Dermis microvascular lymphatic vessel endothelial cell (primary cell): ENCODE measurements at regions not wholly inside any gene's neighbourhood (a gene's known extent, or its start where the extent isn't known, plus 50 kb on each side); places are given as distances from the start of the nearest gene placed in this dataset.
"Not testable (repeated sequence)": the region's sequence is repeated elsewhere in the genome, so short reads cannot be mapped to it uniquely, and the experiment has no call there.

Experiments
- DNase-seq, 2 donors: peaks; one replicate each; pipeline versions ENCODE4 v3.0.0 to v3.0.0-alpha.2; 2010; ENCODE audit warnings: low read depth in 2 of 2

DNA sequence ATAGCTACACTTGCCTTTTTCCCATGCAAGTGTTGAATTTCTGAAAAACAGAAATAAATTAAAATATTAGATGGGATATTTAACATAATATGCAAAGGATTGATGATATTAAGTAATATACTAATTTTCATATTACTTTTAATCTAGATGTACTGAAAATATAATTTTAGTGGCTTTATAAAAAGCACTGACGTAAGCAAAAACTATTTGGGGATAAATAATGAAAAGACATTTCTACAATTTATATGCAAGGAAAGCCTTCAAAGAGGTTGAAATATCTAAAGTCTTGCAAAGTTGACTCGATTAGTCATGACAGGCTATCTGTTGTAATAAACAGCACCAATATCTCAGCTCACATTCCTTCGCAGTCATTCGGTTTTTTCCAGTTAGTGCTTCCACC lies 94.9 kb upstream of the ABCB5 start:
- no peak for DNase-seq

DNA sequence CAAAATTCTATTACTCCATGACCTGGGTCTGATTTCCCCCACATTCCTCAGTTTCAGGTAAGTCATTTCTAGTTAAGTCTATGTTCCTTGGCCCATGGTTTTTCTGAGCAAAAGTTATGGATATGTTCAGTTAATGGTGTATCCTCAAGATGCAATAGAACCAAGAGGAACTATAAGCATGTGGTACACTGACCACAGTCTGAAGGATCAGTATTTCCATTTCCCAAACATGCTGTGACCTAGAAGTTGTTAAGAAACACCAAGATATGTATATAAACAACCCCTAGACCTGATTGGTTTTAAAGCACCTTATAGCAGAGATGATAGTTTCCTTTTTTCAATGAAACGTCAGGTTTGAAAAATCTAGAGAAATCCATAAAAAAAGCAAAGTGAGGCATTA lies 94.2 kb upstream of the ABCB5 start:
- no peak for DNase-seq

DNA sequence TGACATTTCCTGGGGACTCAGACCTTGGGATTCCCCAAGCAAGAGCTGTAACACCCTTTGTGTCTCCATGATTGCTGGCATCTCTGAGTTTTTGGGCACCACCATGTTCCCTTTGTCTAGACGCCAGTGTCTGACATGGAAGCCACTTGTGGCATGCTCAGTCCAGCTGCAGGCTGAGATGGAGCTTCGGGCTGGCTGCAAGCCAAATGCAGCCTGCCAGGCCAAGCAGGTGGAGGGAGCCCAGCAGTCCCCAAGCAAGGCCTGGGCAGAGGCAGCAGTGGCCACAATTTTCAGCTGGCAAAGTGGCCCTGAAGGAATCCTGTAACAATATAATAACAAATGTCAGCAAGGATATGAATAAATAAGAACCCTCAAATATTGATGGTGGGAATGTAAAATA lies 86.2 kb upstream of the ABCB5 start:
- no peak for DNase-seq

DNA sequence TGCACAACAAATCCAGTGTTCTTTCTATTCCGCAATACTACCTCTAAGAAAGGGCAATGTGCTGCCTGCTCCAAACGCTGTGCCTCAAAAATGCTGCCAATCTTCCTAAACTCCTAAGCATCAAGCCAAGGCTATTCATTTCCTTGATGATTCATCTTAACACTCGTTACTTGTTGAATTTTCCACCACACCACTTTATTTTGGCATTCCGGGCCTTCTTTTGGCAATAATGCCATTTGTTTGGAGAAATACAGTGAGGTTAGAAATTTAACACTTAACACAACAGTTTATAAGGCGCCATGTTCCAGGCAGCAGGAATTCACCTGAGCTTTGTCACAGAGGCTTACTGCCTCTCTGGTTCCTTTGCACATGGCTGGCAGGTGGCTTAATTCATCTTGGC lies 82.6 kb upstream of the ABCB5 start:
- peak in 1 of 2 donors; percentile 52 for DNase-seq

DNA sequence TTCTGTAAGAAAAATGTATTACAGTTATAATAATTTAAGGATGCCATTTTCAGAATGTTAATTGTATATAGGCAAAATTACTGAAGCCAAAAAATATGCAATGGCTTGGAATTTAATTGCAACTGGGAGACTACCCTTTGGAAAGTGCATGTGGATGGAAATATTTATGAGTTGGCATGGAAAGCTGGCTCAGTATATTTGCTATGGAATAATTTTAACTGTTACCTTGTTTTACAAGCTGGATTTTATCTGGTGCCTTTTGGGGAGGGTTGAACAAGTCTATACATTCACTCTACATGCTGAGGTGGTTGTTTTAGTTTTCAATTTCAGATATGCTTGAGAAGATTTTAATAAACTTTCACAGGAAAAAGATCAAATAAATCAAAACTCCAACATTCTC lies 80.9 kb upstream of the ABCB5 start:
- peak in 1 of 2 donors; percentile 20 for DNase-seq

DNA sequence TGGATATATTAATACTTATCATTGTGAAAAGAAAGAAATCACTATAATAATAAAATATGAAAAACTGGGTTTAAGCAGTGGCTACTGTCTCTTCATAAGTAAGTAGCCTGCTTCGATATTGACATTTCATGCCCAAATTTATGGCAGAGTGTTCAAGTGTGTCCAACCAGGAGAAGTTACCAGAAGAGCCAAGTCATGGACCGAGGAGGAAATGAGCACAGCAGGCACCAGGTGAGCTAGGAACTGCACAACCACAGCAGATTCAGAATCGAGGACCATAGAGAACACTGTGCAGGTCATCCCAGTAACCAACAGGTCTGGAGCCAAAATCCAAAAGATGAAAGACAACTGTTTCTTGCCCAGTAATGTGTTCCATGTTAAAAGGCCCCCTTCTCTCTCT lies 79.9 kb upstream of the ABCB5 start:
- no peak for DNase-seq

DNA sequence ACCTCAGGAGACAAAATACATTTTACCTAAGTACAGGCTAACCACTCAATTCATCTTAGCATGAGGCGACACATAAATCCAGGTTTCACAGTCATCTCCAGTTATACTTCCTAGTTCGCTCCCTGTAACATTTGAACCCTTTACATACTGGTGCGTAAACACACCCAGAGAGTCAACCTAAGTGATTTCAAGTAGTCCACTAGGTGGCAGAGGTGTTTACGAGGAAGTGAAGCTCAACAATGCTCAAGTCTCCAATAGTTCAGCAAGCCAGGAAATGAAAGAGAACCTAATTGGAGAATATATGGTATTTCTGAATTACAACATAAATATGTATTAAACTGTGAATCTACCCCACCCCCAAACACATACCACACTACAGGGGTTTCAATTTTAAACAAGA lies 76.3 kb upstream of the ABCB5 start:
- DNase-seq: peak in 1 of 2 donors; percentile 21

DNA sequence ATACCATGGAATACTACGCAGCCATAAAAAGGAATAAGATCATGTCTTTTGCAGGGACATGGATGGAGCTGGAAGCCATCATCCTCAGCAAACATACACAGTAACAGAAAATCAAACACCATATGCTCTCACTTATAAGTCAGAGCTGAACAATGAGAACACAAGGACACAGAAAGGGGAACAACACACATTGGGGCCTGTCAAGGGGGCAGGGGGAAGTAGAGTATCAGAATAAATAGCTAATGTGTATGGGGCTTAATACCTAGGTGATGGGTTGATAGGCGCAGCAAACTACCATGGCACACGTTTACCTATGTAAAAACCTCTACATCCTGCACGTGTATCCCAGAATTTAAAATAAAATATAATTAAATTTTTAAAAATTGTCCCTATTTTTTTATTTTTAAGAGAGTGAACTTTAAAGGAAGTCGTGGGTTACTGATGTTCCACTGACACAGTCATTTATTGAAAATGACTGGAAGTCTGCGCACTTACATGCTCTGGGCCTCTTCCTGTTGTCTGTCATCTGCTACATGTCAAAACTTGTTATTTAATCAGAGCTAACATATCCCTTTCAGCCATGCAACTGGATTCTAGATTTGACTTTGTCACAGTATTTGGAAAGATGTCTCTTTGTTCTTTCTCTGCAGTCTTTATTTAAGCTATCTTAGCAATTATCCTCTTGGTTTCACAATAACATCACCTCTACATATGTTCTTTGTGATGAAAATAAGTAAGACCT lies 73.7 kb upstream of the ABCB5 start:
- peak; percentile 57 to 78 for DNase-seq

DNA sequence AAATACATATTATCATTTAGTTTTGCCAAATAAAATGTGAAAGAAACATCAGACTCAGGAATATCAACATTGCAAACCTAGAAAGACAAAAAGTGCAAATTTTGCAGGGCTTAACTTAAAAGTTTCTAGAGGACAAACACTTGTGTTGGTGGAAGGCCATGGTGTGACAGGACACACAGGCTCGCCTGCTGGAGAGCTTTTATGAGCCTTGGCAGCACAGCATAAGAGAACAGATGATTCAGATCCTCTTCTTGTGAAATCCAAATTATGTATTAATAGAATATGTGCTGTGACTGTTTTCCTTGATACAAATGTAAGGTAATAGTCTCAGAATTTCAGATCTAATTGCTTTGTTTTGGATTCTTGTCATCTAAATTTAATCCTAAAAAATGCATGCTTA lies 72.9 kb upstream of the ABCB5 start:
- peak; percentile 72 to 81 for DNase-seq

DNA sequence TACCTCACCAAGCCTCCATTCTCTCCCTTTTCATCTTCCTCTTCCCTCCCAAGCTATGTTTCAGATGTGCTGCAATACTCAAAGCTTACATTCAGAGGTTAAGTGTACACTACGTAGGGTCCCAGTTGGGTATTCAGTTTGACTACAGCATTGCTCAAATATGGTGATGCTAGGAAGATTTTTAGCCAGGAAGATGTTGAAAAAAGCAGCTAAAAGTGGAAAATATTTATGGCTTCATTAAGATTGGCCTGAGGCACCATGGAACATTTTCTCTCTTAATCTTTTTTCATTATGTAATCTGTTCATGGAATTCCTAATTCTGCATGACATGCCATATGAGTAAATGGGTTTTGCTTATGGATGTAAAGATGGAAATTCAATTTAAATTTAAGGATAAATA lies 72.0 kb upstream of the ABCB5 start:
- no peak for DNase-seq

DNA sequence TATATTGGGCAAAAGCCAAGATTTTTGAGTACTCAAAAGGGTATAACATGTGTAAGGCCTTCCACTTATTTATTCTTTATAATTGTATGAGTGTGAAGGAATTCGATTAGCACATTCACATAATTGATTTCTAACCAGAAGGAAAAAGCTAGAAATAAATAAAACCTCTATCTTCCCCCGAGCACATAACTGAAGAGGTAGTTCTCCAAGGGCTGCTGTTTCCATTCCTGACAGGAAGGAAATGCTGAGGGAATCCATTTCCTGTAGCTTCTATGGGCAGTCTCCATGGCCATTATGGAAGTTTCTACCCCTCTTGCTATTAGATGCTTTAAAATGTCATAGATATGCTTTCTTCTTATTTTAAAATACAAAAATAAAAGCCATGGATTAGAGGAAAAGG lies 70.5 kb upstream of the ABCB5 start:
- peak; percentile 29 to 34 for DNase-seq

DNA sequence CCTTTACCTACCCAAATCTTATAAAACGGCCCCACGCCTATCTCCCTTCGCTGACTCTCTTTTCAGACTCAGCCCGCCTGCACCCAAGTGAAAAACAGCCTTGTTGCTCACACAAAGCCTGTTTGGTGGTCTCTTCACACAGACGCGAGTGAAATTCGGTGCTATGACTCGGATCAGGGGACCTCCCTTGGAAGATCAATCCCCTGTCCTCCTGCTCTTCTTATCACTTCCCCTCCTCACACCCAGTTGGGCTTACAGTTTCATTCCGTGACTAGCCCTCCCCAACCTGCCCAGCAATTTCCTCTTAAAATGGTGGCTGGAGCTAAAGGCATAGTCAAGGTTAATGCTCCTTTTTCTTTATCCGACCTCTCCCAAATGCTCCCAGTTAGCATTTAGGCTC lies 68.5 kb upstream of the ABCB5 start:
- not testable (repeated sequence) for DNase-seq

DNA sequence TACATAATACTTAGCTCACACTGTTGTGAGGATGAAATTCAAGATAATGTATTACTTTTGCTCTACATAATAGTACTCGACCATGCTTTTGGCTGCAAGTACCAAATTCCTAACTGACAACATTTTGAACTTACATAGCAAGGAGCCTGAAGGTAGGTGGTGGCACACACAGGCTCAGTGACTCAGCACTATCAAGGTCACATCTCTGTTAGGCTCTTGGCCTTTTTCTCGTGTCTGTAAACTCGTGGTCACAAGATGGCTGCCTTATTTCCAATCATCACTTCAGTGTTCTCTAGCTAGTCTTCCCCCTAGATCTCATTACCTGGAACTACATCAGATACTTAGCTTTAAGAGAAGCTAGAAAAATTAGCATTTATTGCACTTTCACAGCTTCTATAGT lies 61.4 kb upstream of the ABCB5 start:
- no peak for DNase-seq

DNA sequence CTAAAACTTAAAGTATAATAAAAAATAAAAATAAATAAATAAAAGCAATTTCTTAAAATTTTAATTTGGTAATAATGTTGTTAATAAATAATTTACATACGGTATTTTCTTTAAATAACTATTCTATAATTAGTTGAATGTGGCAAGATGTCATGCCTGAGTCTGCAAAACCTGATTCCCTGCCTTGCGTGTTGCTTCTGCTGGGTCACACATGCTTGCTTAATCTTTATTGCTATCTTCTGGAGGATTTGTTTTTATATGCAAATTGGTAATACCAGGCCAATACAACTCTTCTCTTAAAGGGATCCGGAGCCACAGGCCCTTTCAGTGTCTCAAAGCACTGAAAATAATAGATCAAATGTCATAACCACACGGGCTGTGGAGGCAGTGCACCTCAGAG lies 59.4 kb upstream of the ABCB5 start:
- DNase-seq: no peak

DNA sequence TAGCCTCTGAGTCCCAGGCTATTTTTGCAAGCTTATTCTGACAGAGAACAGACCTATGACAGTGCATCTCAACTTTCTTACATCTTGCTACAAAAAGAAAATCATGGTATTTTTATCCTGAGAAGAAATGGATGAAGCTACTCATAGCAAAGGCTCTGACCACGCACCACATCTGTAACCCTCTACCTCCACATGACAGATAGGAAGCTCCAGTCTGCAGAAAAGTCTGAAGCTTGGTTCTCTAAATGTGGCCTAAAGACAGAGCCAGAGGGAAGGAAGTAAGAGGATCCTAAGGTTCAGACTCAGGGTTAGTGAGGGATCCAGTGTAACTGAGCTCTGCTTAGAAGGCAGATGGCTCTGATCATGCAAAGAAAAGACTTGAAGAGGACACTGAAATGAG lies 58.4 kb upstream of the ABCB5 start:
- DNase-seq: no peak

DNA sequence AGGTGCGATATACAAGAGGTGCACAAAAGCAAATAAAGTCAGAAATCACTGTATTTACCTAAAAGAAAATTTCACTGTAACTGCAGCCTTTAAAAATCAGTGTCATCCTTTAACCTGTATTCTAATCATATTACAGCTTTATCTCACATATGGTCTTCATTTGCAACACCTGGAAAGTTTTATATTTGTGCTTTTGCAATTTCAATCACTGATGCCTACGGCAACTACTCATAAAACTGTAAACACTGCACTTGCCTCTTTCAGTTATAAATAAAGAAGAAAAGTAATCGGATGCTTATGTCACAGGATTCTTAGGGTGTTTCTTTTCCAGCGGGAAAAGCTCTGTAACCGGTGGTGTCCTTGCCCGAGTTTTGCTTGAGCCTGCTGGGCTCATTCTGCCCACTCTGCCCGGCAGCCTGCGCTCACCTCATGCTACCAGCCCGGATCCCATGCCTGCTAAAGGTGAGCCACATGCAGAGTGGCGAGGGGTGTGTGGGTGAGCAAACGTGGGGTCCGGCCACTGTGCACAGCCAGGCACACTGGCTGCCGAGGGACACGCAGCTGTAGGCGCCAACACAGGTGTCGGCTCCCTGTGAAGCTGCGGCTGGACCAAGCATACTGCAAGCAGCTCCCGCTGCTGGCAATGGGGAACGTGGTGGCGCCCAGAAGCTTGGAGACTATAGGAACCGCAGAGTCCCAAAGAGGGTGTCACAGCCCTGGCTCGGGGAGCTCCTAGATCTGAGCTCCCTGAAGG lies 56.3 kb upstream of the ABCB5 start:
- no peak for DNase-seq

DNA sequence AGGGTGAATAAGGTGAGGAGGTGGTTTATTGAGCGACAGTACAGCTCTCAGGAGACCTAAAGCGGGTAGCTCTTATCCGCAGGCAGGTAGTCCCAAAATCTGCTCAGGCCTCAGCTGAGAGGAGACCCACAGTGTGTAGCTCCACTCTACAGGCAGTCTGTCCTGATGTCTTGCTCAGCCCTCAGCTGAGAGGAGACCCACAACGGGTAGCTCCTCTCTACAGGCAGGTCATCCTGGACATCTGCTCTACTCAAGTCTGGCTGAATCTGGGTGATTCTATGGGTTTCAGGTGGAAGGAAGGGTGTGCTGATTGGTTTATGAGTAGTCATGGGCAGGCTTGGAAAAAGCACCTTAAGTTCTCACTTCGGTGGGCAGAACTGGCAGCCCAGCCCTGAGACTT lies 55.6 kb upstream of the ABCB5 start:
- DNase-seq: no peak

DNA sequence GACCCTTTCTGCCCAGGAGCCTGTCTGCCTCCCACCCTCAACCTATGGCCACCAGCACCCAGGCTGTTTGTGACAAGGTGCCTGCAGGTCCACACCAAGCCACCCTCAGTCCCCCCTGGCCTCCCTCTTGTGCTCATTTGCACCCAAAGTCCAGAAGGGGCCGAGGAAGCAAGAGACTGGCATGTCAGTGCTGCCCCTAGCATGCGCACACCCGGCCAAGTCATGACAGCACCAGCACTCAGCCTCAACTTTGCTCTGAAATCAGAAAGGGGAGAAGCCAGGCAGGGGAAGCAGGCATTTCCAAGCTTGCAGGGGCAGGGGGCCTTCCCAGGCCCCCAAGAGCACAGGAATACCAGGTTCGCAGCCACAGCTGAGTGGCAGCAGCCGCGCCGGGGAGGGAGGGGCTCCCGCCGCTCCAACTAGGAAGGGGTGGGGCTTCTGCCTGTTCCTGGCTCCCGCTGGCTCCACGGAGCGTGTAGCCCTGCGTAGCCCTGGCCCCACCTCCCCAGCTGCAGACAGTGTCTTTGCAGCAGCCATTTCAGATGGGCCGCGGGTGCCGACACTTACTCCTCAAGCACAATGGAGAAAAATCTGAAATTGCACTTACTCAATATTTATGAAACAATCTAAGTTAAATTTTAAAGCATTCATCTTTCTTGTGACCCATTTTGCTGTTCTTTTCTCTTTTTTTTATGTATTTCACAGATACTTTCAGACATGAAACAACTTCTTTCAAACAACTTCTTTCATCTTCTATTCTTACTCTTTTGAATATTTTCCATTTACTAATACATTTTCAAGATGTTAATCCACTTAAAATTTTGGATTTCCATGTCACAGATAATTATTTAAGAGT lies 54.9 kb upstream of the ABCB5 start:
- DNase-seq: no peak

DNA sequence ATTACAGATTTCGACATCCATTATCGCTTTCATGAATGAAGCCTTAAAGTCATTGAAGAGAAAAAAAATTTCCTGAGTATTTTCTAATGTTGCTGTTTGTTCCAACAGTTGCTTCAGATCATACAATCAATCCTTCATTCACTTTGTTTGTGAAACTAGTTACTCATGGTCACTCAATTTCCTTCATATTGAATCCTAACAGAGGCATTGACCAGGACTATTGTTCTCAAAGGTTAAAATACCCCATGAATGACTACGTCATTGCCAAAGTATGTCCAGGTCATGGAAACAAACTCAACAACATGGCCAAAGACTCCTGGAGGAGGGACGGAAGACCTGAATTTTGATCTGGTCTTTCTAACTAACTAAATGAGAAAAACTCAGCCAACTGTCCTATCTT lies 54.0 kb upstream of the ABCB5 start:
- DNase-seq: peak; percentile 77 to 91

DNA sequence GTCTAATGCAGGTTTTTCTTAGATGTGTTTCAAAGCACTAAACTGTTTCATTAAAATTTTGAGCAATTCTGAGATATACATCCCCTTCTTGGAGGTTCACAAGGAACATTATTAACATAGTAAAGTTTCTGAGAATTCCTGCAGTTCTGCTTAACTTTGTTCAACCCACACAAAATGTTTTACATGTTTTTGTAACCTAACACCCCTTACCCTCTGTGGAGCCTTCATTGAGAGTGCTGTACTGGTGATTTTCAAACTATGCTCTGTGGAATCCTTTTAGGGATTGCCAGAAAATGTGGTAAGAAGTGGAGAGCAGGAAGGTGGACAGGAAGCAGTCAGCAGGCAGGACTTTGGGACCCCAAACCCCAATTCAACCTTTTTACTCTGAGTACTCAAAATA lies 53.6 kb upstream of the ABCB5 start:
- DNase-seq: peak in 1 of 2 donors; percentile 21

DNA sequence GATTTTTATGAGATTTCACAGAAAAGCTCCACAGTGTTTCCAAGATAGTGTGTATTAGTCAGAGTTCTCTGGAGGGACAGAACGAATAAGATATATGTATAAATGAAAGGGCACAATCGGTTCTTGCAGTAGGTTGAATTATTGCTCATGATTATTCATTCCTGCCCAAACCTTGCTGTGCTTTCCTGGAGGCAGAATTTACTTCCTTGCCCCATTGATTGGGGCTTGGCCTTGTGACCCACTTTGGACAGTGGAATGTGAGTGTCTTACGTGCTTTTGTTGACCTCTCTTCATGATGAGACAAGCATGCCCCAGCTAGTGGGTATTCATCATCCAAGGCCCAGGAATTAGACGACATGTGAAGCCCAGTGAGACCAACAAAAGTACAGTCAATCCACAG lies 53.0 kb upstream of the ABCB5 start:
- peak in 1 of 2 donors; percentile 26 for DNase-seq
